ENCODE measurements at regions not wholly inside any gene's neighbourhood (a gene's known extent, or its start where the extent isn't known, plus 50 kb on each side); places are given as distances from the start of the nearest gene placed in this dataset.
"Not testable (repeated sequence)": the region's sequence is repeated elsewhere in the genome, so short reads cannot be mapped to it uniquely, and the experiment has no call there.

DNA sequence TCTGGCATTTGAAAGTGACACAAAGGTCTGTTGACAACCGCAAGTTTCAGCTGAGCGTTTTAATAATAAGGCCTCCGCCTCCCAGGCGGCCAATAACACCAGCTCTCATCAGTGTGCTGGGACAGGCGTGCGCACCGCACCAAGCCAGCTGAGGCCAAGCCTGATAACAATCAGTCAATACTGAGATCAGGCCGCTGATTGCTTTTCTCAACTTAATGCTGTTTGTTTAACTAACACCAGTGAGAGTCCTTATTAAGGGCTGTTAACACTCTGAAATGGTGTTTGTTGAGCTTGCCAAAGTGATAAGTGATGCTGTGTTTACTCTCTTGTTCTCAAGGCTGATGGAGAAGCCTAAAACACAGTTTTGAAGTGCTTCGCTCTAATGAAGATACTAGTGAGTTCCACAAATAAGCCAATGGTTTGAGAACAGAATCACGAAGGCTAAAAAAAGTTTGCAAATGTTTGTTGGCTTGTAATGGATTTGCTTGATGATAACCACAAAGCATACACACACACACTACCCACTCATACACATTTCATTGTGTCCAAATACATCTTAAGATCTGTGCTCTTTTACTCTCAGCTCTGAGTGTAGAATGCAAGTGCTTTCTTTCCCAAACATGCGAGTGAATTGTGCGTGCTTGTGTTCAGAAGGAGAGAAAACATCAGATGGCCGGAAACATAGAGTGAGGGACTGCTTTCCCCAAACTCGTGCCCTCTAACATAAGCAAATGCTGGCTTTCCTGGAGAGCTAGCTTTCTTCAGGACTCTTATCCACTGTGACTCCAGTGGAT, 330.4 kb upstream of the KLF4 start:
- Histone ChIP-seq H3K4me2 (ENCODE audit: control insufficient read depth, extremely low read depth, insufficient read depth, low read depth, low read length) (no peak overlapping the region), H3K79me2 (ENCODE audit: control insufficient read depth, insufficient read depth, low read length) (no peaks in the 10 kb centered on the region), H3K9me3 (ENCODE audit: control insufficient read depth, low read depth, low read length) (no peaks in the 10 kb centered on the region), H3K27ac (ENCODE audit: control insufficient read depth, insufficient read depth, low read length) (no peak overlapping the region), H3K4me3 (ENCODE audit: control insufficient read depth in 2 of 3, extremely low read depth in 1 of 3, insufficient read depth in 2 of 3, low read depth in 1 of 3, low read length in 3 of 3) (no peak overlapping the region), H3K36me3 (ENCODE audit: control insufficient read depth in 2 of 2, extremely low read depth in 1 of 2, insufficient read depth in 2 of 2, low read length in 2 of 2) (no peaks in the 10 kb centered on the region), H3K4me1 (ENCODE audit: control insufficient read depth, extremely low read depth, insufficient read depth, low read length) (no peaks in the 10 kb centered on the region), H3K9me1 (ENCODE audit: control insufficient read depth, extremely low read depth, insufficient read depth, low read length) (no peaks in the 10 kb centered on the region), H3K27me3 (ENCODE audit: control insufficient read depth, extremely low read depth, insufficient read depth, low read length) (no peaks in the 10 kb centered on the region), H4K20me1 (ENCODE audit: control insufficient read depth, extremely low read depth, insufficient read depth, low read length) (no peaks in the 10 kb centered on the region), H3K9ac (ENCODE audit: control insufficient read depth, extremely low read depth, insufficient read depth, low read length) (no peak overlapping the region), H2AFZ (ENCODE audit: control insufficient read depth, low read length) (no peak overlapping the region)
- dilution Hi-C loops (cut with MboI; ENCODE audit: extremely low pct_ligation_motif_present, low sequenced_read_pairs), result no loop called here
- TF ChIP-seq, protein P1, sequence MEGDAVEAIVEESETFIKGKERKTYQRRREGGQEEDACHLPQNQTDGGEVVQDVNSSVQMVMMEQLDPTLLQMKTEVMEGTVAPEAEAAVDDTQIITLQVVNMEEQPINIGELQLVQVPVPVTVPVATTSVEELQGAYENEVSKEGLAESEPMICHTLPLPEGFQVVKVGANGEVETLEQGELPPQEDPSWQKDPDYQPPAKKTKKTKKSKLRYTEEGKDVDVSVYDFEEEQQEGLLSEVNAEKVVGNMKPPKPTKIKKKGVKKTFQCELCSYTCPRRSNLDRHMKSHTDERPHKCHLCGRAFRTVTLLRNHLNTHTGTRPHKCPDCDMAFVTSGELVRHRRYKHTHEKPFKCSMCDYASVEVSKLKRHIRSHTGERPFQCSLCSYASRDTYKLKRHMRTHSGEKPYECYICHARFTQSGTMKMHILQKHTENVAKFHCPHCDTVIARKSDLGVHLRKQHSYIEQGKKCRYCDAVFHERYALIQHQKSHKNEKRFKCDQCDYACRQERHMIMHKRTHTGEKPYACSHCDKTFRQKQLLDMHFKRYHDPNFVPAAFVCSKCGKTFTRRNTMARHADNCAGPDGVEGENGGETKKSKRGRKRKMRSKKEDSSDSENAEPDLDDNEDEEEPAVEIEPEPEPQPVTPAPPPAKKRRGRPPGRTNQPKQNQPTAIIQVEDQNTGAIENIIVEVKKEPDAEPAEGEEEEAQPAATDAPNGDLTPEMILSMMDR (optimal IDR thresholded peaks at IDR 0.05 in 1 of 3, IDR thresholded peaks at IDR 0.05 in 1 of 3, conservative IDR thresholded peaks at IDR 0.05 in 1 of 3; ENCODE audit: extremely low read depth in 1 of 3, insufficient read depth in 2 of 3, low read length in 3 of 3), result no peak
- no peak for TF ChIP-seq EZH2 (IDR thresholded peaks at IDR 0.05; ENCODE audit: low read length)
- FAIRE-seq (peak; percentile 29), DNase-seq (ENCODE audit: low read depth, low spot score) (no peak)

DNA sequence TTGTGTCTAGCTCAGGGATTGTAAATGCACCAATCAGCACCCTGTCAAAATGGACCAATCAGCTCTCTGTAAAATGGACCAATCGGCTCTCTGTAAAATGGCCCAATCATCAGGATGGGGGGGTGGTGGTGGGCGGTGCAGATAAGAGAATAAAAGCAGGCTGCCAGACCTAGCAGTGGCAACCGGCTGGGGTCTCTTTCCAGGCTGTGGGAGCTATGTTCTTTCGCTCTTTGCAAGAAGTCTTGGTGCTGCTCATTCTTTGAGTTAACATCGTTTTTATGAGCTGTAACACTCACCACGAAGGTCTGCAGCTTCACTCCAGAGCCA, 328.9 kb upstream of the KLF4 start:
- H2AFZ ChIP-seq (ENCODE audit: control insufficient read depth, low read length); H3K9me3 ChIP-seq (ENCODE audit: control insufficient read depth, low read depth, low read length); FAIRE-seq; dilution Hi-C loops (cut with MboI; ENCODE audit: extremely low pct_ligation_motif_present, low sequenced_read_pairs); H3K27ac ChIP-seq (ENCODE audit: control insufficient read depth, insufficient read depth, low read length); H3K4me1 ChIP-seq (ENCODE audit: control insufficient read depth, extremely low read depth, insufficient read depth, low read length); H3K27me3 ChIP-seq (ENCODE audit: control insufficient read depth, extremely low read depth, insufficient read depth, low read length); H3K4me3 ChIP-seq (ENCODE audit: control insufficient read depth in 2 of 3, extremely low read depth in 1 of 3, insufficient read depth in 2 of 3, low read depth in 1 of 3, low read length in 3 of 3); H3K9ac ChIP-seq (ENCODE audit: control insufficient read depth, extremely low read depth, insufficient read depth, low read length); H3K9me1 ChIP-seq (ENCODE audit: control insufficient read depth, extremely low read depth, insufficient read depth, low read length); DNase-seq (ENCODE audit: low read depth, low spot score); H3K79me2 ChIP-seq (ENCODE audit: control insufficient read depth, insufficient read depth, low read length); H4K20me1 ChIP-seq (ENCODE audit: control insufficient read depth, extremely low read depth, insufficient read depth, low read length); H3K36me3 ChIP-seq (ENCODE audit: control insufficient read depth in 2 of 2, extremely low read depth in 1 of 2, insufficient read depth in 2 of 2, low read length in 2 of 2); H3K4me2 ChIP-seq (ENCODE audit: control insufficient read depth, extremely low read depth, insufficient read depth, low read depth, low read length): not testable (repeated sequence)

DNA sequence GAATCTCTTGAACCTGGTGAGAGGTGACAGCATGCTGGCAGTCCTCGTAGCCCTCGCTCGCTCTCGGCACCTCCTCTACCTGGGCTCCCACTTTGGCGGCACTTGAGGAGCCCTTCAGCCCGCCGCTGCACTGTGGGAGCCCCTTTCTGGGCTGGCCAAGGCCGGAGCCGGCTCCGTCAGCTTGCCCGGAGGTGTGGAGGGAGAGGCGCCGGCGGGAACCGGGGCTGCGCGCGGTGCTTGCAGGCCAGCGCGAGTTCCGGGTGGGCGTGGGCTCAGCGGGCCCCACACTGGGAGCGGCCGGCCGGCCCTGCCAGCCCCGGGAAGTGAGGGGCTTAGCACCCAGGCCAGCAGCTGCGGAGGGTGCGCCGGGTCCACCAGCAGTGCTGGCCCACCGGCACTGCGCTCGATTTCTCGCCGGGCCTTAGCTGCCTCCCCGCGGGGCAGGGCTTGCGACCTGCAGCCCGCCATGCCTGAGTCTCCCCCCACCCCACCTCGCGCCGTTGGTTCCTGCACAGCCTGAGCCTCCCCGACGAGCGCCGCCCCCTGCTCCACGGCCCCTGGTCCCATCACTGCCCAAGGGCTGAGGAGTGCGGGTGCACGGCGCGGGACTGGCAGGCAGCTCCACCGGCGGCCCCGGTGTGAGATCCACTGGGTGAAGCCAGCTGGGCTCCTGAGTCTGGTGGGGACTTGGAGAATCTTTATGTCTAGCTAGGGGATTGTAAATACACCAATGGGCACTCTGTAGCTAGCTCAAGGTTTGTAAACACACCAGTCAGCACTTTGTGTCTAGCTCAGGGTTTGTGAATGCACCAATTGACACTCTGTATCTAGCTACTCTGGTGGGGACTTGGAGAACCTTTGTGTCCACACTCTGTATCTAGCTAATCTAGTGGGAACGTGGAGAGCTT, 328.3 kb upstream of the KLF4 start:
- dilution Hi-C loops (cut with MboI; ENCODE audit: extremely low pct_ligation_motif_present, low sequenced_read_pairs), result not testable (repeated sequence)

More for the DNA sequence above, 328.3 kb upstream of the KLF4 start:
- H4K20me1 ChIP-seq (ENCODE audit: control insufficient read depth, extremely low read depth, insufficient read depth, low read length); H3K4me2 ChIP-seq (ENCODE audit: control insufficient read depth, extremely low read depth, insufficient read depth, low read depth, low read length); H3K4me3 ChIP-seq (ENCODE audit: control insufficient read depth in 2 of 3, extremely low read depth in 1 of 3, insufficient read depth in 2 of 3, low read depth in 1 of 3, low read length in 3 of 3); FAIRE-seq; H2AFZ ChIP-seq (ENCODE audit: control insufficient read depth, low read length); H3K9ac ChIP-seq (ENCODE audit: control insufficient read depth, extremely low read depth, insufficient read depth, low read length); H3K79me2 ChIP-seq (ENCODE audit: control insufficient read depth, insufficient read depth, low read length); H3K9me3 ChIP-seq (ENCODE audit: control insufficient read depth, low read depth, low read length); H3K4me1 ChIP-seq (ENCODE audit: control insufficient read depth, extremely low read depth, insufficient read depth, low read length); H3K27me3 ChIP-seq (ENCODE audit: control insufficient read depth, extremely low read depth, insufficient read depth, low read length); DNase-seq (ENCODE audit: low read depth, low spot score); H3K36me3 ChIP-seq (ENCODE audit: control insufficient read depth in 2 of 2, extremely low read depth in 1 of 2, insufficient read depth in 2 of 2, low read length in 2 of 2); H3K9me1 ChIP-seq (ENCODE audit: control insufficient read depth, extremely low read depth, insufficient read depth, low read length); H3K27ac ChIP-seq (ENCODE audit: control insufficient read depth, insufficient read depth, low read length): not testable (repeated sequence)

All from keratinocyte (primary cell).